Vagina (tissue), 2 donors: ENCODE measurements at regions not wholly inside any gene's neighbourhood (a gene's known extent, or its start where the extent isn't known, plus 50 kb on each side); places are given as distances from the start of the nearest gene placed in this dataset.

Experiments
- DNase-seq, 2 donors: peaks; one replicate each; pipeline ENCODE4 v3.0.0-alpha.2; 2017; ENCODE audit errors: extremely low spot score in 2 of 2
- H3K27ac ChIP-seq: fragments of 200-600 bp; sonication (generic); one replicate; pipeline ENCODE4 v1.5.1; 2019
- H3K27me3 ChIP-seq: fragments of 200-600 bp; sonication (generic); one replicate; pipeline ENCODE4 v1.5.1; 2019
- H3K36me3 ChIP-seq, 2 donors: fragments of 200-600 bp; sonication (generic); one replicate each; pipeline ENCODE4 v1.5.1; 2017 to 2019
- H3K4me1 ChIP-seq: fragments of 200-600 bp; sonication (generic); one replicate; pipeline ENCODE4 v1.5.1; 2019
- H3K4me3 ChIP-seq, 2 donors: fragments of 200-600 bp; sonication (generic); 1 replicate in 1 of 2; 2 replicates in 1 of 2; pipeline ENCODE4 v1.5.1; 2016 to 2019
- H3K9me3 ChIP-seq: fragments of 200-600 bp; sonication (generic); one replicate; pipeline ENCODE4 v1.5.1; 2019
- CTCF ChIP-seq, 3 experiments: fragments of 450-650 bp in 2 of 3; fragments of 200-600 bp in 1 of 3; sonication (generic) in 1 of 3; IDR thresholded peaks; one replicate each; pipeline ENCODE4 v1.5.1; 2017 to 2019; ENCODE audit warnings: antibody characterized with exemption in 3 of 3, mild to moderate bottlenecking in 2 of 3, moderate library complexity in 2 of 3
- POLR2A ChIP-seq, 2 donors: fragments of 450-650 bp; IDR thresholded peaks; one replicate each; pipeline ENCODE4 v1.6.1; 2017; ENCODE audit warnings: antibody characterized with exemption in 2 of 2, mild to moderate bottlenecking in 2 of 2, moderate library complexity in 2 of 2
- POLR2AphosphoS5 ChIP-seq, 2 donors: sonication (generic); formaldehyde crosslinking; IDR thresholded peaks; one replicate each; pipeline ENCODE4 v1.9.0; 2017; ENCODE audit warnings: antibody characterized with exemption in 2 of 2, mild to moderate bottlenecking in 2 of 2, low read depth in 1 of 2; ENCODE audit not compliant: insufficient read depth in 1 of 2
- intact Hi-C: fragments of 100-400 bp; cut with DNase I; formaldehyde crosslinking; loops from one replicate; pipeline ENCODE4 v1.15.1; 2023

- DNase-seq = no peak
- H3K4me3 ChIP-seq = no peak overlapping the region
- no peak overlapping the region for H3K27ac ChIP-seq
- no peaks in the 10 kb centered on the region for H3K9me3 ChIP-seq
- intact Hi-C loops = no loop called here
- TF ChIP-seq POLR2A (IDR thresholded peaks at IDR 0.05) (no peak), POLR2AphosphoS5 (IDR thresholded peaks at IDR 0.05; ENCODE audit: insufficient read depth in 1 of 2, low read depth in 1 of 2) (no peak), CTCF (IDR thresholded peaks at IDR 0.05) (no peak)
- H3K4me1 ChIP-seq = no peaks in the 10 kb centered on the region
- H3K27me3 ChIP-seq = no peaks in the 10 kb centered on the region
- H3K36me3 ChIP-seq = no peaks in the 10 kb centered on the region
These were observed 443.7 kb upstream of the PRR20A start for GRCh38 chr13:56697011-56697410.

- intact Hi-C loops = no loop called here
- Histone ChIP-seq H3K9me3 (no peaks in the 10 kb centered on the region), H3K4me1 (no peaks in the 10 kb centered on the region), H3K27ac (no peak overlapping the region), H3K4me3 (no peak overlapping the region), H3K27me3 (no peaks in the 10 kb centered on the region), H3K36me3 (no peaks in the 10 kb centered on the region)
- no peak for DNase-seq
- no peak for TF ChIP-seq POLR2A (IDR thresholded peaks at IDR 0.05)
- no peak for TF ChIP-seq CTCF (IDR thresholded peaks at IDR 0.05)
- TF ChIP-seq POLR2AphosphoS5 (IDR thresholded peaks at IDR 0.05; ENCODE audit: insufficient read depth in 1 of 2, low read depth in 1 of 2) = no peak
These were observed 440.4 kb upstream of the PRR20A start for GRCh38 chr13:56700324-56700723.

GRCh38 chr13:56706485-56706884 is 434.2 kb upstream of the PRR20A start:
- H3K27ac ChIP-seq = no peak overlapping the region
- H3K36me3 ChIP-seq = no peaks in the 10 kb centered on the region
- H3K4me3 ChIP-seq = no peak overlapping the region
- no peaks in the 10 kb centered on the region for H3K9me3 ChIP-seq
- no peaks in the 10 kb centered on the region for H3K27me3 ChIP-seq
- no peak for DNase-seq
- intact Hi-C loops = no loop called here
- no peak for TF ChIP-seq POLR2A (IDR thresholded peaks at IDR 0.05)
- TF ChIP-seq CTCF (IDR thresholded peaks at IDR 0.05) = no peak
- no peak for TF ChIP-seq POLR2AphosphoS5 (IDR thresholded peaks at IDR 0.05; ENCODE audit: insufficient read depth in 1 of 2, low read depth in 1 of 2)
- no peaks in the 10 kb centered on the region for H3K4me1 ChIP-seq

GRCh38 chr13:56713656-56714055 is 427.1 kb upstream of the PRR20A start:
- Histone ChIP-seq H3K27ac (no peak overlapping the region), H3K4me3 (no peak overlapping the region), H3K9me3 (no peaks in the 10 kb centered on the region), H3K4me1 (no peaks in the 10 kb centered on the region), H3K27me3 (no peaks in the 10 kb centered on the region), H3K36me3 (no peaks in the 10 kb centered on the region)
- intact Hi-C loops = no loop called here
- no peak for DNase-seq
- TF ChIP-seq POLR2AphosphoS5 (IDR thresholded peaks at IDR 0.05; ENCODE audit: insufficient read depth in 1 of 2, low read depth in 1 of 2) (no peak), CTCF (IDR thresholded peaks at IDR 0.05) (no peak), POLR2A (IDR thresholded peaks at IDR 0.05) (no peak)

GRCh38 chr13:56718791-56719190 is 421.9 kb upstream of the PRR20A start:
- no peak for TF ChIP-seq CTCF (IDR thresholded peaks at IDR 0.05)
- no peak for TF ChIP-seq POLR2AphosphoS5 (IDR thresholded peaks at IDR 0.05; ENCODE audit: insufficient read depth in 1 of 2, low read depth in 1 of 2)
- TF ChIP-seq POLR2A (IDR thresholded peaks at IDR 0.05) = no peak
- no peak for DNase-seq
- H3K27me3 ChIP-seq = no peaks in the 10 kb centered on the region
- H3K4me3 ChIP-seq = no peak overlapping the region
- H3K4me1 ChIP-seq = no peaks in the 10 kb centered on the region
- intact Hi-C loops = no loop called here
- H3K27ac ChIP-seq = no peak overlapping the region
- H3K9me3 ChIP-seq = no peaks in the 10 kb centered on the region
- H3K36me3 ChIP-seq = no peaks in the 10 kb centered on the region
